Mesenchymal stem cell (in vitro differentiated cells and primary cell): ENCODE measurements at regions not wholly inside any gene's neighbourhood (a gene's known extent, or its start where the extent isn't known, plus 50 kb on each side); places are given as distances from the start of the nearest gene placed in this dataset.

ENCODE experiments used
- DNase-seq: peaks from one replicate; pipeline ENCODE4 v3.0.0-alpha.2; 2013
- H2AFZ ChIP-seq: one replicate; pipeline ENCODE4 v1.6.1; 2013; ENCODE audit warnings: low read depth, mild to moderate bottlenecking, control low read depth, inconsistent platforms, low read length, moderate library complexity
- H2AK5ac ChIP-seq: 2 replicates; pipeline ENCODE4 v1.6.1; 2013; ENCODE audit warnings: low read length, moderate library complexity, mild to moderate bottlenecking, inconsistent platforms; ENCODE audit not compliant: severe bottlenecking
- H2BK120ac ChIP-seq: one replicate; pipeline ENCODE4 v1.6.1; 2013; ENCODE audit warnings: low read depth, mild to moderate bottlenecking, inconsistent platforms, low read length, moderate library complexity
- H2BK12ac ChIP-seq, 2 experiments: one replicate each; pipeline ENCODE4 v1.6.1; 2013; ENCODE audit warnings: inconsistent platforms in 2 of 2, low read length in 2 of 2, mild to moderate bottlenecking in 2 of 2, moderate library complexity in 2 of 2, control low read depth in 1 of 2
- H2BK15ac ChIP-seq: one replicate; pipeline ENCODE4 v1.6.1; 2013; ENCODE audit warnings: mild to moderate bottlenecking, low read depth, inconsistent platforms; ENCODE audit not compliant: poor library complexity, severe bottlenecking
- H2BK5ac ChIP-seq: 2 replicates; pipeline ENCODE4 v1.6.1; 2013; ENCODE audit warnings: low read depth, mild to moderate bottlenecking, low read length, control low read depth, inconsistent platforms; ENCODE audit not compliant: poor library complexity, severe bottlenecking
- H3K14ac ChIP-seq, 2 experiments: one replicate each; pipeline ENCODE4 v1.6.1; 2013; ENCODE audit warnings: inconsistent platforms in 2 of 2, low read length in 2 of 2, control low read depth in 1 of 2, mild to moderate bottlenecking in 1 of 2, moderate library complexity in 1 of 2
- H3K18ac ChIP-seq, 2 experiments: one replicate each; pipeline ENCODE4 v1.6.1; 2013; ENCODE audit warnings: inconsistent platforms in 2 of 2, low read length in 2 of 2, control low read depth in 1 of 2, low read depth in 1 of 2, mild to moderate bottlenecking in 1 of 2
- H3K23ac ChIP-seq, 2 experiments: one replicate each; pipeline ENCODE4 v1.6.1; 2013; ENCODE audit warnings: inconsistent platforms in 2 of 2, low read length in 2 of 2, mild to moderate bottlenecking in 2 of 2, moderate library complexity in 2 of 2, control low read depth in 1 of 2
- H3K27ac ChIP-seq: 2 replicates; pipeline ENCODE4 v1.5.1; 2013; ENCODE audit warnings: mild to moderate bottlenecking, moderate library complexity, low read length, control low read depth, inconsistent platforms; ENCODE audit not compliant: poor library complexity, severe bottlenecking
- H3K27me3 ChIP-seq, 2 experiments: 2 replicates each; pipeline versions ENCODE4 v1.6.1 to v1.7.0; 2013; ENCODE audit warnings: low read length in 2 of 2, mild to moderate bottlenecking in 2 of 2, moderate library complexity in 2 of 2, control low read depth in 1 of 2, inconsistent platforms in 1 of 2; ENCODE audit not compliant: control insufficient read depth in 1 of 2, insufficient read depth in 1 of 2
- H3K36me3 ChIP-seq, 2 experiments: 2 replicates each; pipeline versions ENCODE4 v1.6.1 to v1.7.0; 2013; ENCODE audit warnings: low read length in 2 of 2, control low read depth in 1 of 2, inconsistent platforms in 1 of 2, low read depth in 1 of 2, mild to moderate bottlenecking in 1 of 2; ENCODE audit not compliant: insufficient read depth in 2 of 2, control insufficient read depth in 1 of 2
- H3K4ac ChIP-seq, 2 experiments: one replicate each; pipeline ENCODE4 v1.6.1; 2013; ENCODE audit warnings: inconsistent platforms in 2 of 2, low read length in 2 of 2, mild to moderate bottlenecking in 2 of 2, moderate library complexity in 2 of 2, control low read depth in 1 of 2, low read depth in 1 of 2
- H3K4me1 ChIP-seq: 2 replicates; pipeline ENCODE4 v1.6.1; 2013; ENCODE audit warnings: low read depth, low read length, control low read depth; ENCODE audit not compliant: control insufficient read depth, insufficient read depth
- H3K4me2 ChIP-seq: 2 replicates; pipeline ENCODE4 v1.6.1; 2013; ENCODE audit warnings: low read length, mild to moderate bottlenecking, inconsistent platforms; ENCODE audit not compliant: poor library complexity, severe bottlenecking
- H3K4me3 ChIP-seq, 2 experiments: 2 replicates each; pipeline versions ENCODE4 v1.5.1 to v1.7.0; 2013; ENCODE audit warnings: low read length in 2 of 2, mild to moderate bottlenecking in 2 of 2, control low read depth in 1 of 2, low read depth in 1 of 2; ENCODE audit not compliant: insufficient read depth in 1 of 2
- H3K79me1 ChIP-seq: replicated peaks from 2 replicates; pipeline ENCODE4 v1.6.1; 2013; ENCODE audit warnings: mild to moderate bottlenecking, control low read depth, low read length, inconsistent platforms; ENCODE audit not compliant: poor library complexity, severe bottlenecking
- H3K9ac ChIP-seq: 2 replicates; pipeline ENCODE4 v1.7.0; 2013; ENCODE audit warnings: mild to moderate bottlenecking, low read length, moderate library complexity
- H3K9me3 ChIP-seq: 2 replicates; pipeline ENCODE4 v1.7.0; 2013; ENCODE audit warnings: mild to moderate bottlenecking, low read length; ENCODE audit not compliant: control insufficient read depth
- H4K8ac ChIP-seq: one replicate; pipeline ENCODE4 v1.6.1; 2013; ENCODE audit warnings: inconsistent platforms, mild to moderate bottlenecking, low read length, moderate library complexity
- H4K91ac ChIP-seq: one replicate; pipeline ENCODE4 v1.6.1; 2013; ENCODE audit warnings: mild to moderate bottlenecking, low read length, inconsistent platforms
- WGBS: methylation state at CpG from one replicate; pipeline ENCODE4 v1.1.7; 2013; ENCODE audit warnings: mixed read lengths; 5-methylcytosine and 5-hydroxymethylcytosine counted together

- no peaks in the 10 kb centered on the region for H3K27me3 ChIP-seq
- no peaks in the 10 kb centered on the region for H3K36me3 ChIP-seq
- WGBS, result 96% methylated on average over 7 of the region's 7 CpGs
- H3K4me3 ChIP-seq, result no peak overlapping the region
- H2AFZ ChIP-seq, result no peak overlapping the region
- no peak overlapping the region for H3K18ac ChIP-seq
- H3K23ac ChIP-seq, result no peak overlapping the region
- no peak overlapping the region for H2BK12ac ChIP-seq
- no peak overlapping the region for H2BK15ac ChIP-seq
- H3K14ac ChIP-seq, result no peak overlapping the region
- H3K4me2 ChIP-seq, result no peak overlapping the region
- H2AK5ac ChIP-seq, result no peak overlapping the region
- peaks cover 37% of the 10 kb centered on the region for H3K4me1 ChIP-seq
- no peak overlapping the region for H4K8ac ChIP-seq
- H4K91ac ChIP-seq, result no peak overlapping the region
- no peak overlapping the region for H3K4ac ChIP-seq
- H3K27ac ChIP-seq, result no peak overlapping the region
- peak overlapping the region; percentile 84 for H3K9ac ChIP-seq
- peaks cover 4% of the 10 kb centered on the region for H3K9me3 ChIP-seq
- H2BK5ac ChIP-seq, result no peak overlapping the region
- DNase-seq, result no peak
- no peak overlapping the region for H2BK120ac ChIP-seq
- no peaks in the 10 kb centered on the region for H3K79me1 ChIP-seq
Observed at GRCh38 chr2:64861452-64862397, 127.5 kb upstream of the SLC1A4 start.

GRCh38 chr2:64862623-64863022 lies 126.6 kb upstream of the SLC1A4 start:
- H2BK5ac ChIP-seq, result no peak overlapping the region
- no peak overlapping the region for H2AK5ac ChIP-seq
- no peak overlapping the region for H3K18ac ChIP-seq
- H3K36me3 ChIP-seq, result no peaks in the 10 kb centered on the region
- no peak overlapping the region for H2BK12ac ChIP-seq
- no peak overlapping the region for H2BK120ac ChIP-seq
- H4K91ac ChIP-seq, result no peak overlapping the region
- no peak overlapping the region for H3K23ac ChIP-seq
- no peak overlapping the region for H2BK15ac ChIP-seq
- no peak overlapping the region for H2AFZ ChIP-seq
- H3K27me3 ChIP-seq, result no peaks in the 10 kb centered on the region
- no peak overlapping the region for H4K8ac ChIP-seq
- no peak overlapping the region for H3K4me3 ChIP-seq
- H3K4ac ChIP-seq, result no peak overlapping the region
- H3K4me1 ChIP-seq, result peaks cover 40% of the 10 kb centered on the region
- DNase-seq, result peak; percentile 69
- H3K79me1 ChIP-seq, result no peaks in the 10 kb centered on the region
- no peak overlapping the region for H3K4me2 ChIP-seq
- H3K9me3 ChIP-seq, result peaks cover 4% of the 10 kb centered on the region
- no peak overlapping the region for H3K14ac ChIP-seq
- 78% methylated on average over 1 of the region's 1 CpG for WGBS
- H3K9ac ChIP-seq, result peak overlapping the region; percentile 20
- no peak overlapping the region for H3K27ac ChIP-seq

- no peak overlapping the region for H3K14ac ChIP-seq
- H2BK5ac ChIP-seq, result no peak overlapping the region
- no peak for DNase-seq
- peak overlapping the region; percentile 20 for H3K9ac ChIP-seq
- peaks cover 34% of the 10 kb centered on the region for H3K4me1 ChIP-seq
- no peak overlapping the region for H3K4me2 ChIP-seq
- no peak overlapping the region for H2BK15ac ChIP-seq
- no peak overlapping the region for H3K18ac ChIP-seq
- no peak overlapping the region for H3K4ac ChIP-seq
- H2BK12ac ChIP-seq, result no peak overlapping the region
- no peak overlapping the region for H3K4me3 ChIP-seq
- no peak overlapping the region for H2BK120ac ChIP-seq
- H3K79me1 ChIP-seq, result no peaks in the 10 kb centered on the region
- H2AK5ac ChIP-seq, result no peak overlapping the region
- no peaks in the 10 kb centered on the region for H3K36me3 ChIP-seq
- no peak overlapping the region for H3K27ac ChIP-seq
- H2AFZ ChIP-seq, result no peak overlapping the region
- WGBS, result 96% methylated on average over 4 of the region's 4 CpGs
- no peak overlapping the region for H4K91ac ChIP-seq
- no peak overlapping the region for H4K8ac ChIP-seq
- peaks cover 0 to 5% of the 10 kb centered on the region in 2 experiments for H3K27me3 ChIP-seq
- H3K23ac ChIP-seq, result no peak overlapping the region
- peaks cover 4% of the 10 kb centered on the region for H3K9me3 ChIP-seq
Observed at GRCh38 chr2:64863097-64863820, 125.9 kb upstream of the SLC1A4 start.
